Psoas muscle (tissue), 7 donors: ENCODE measurements at regions not wholly inside any gene's neighbourhood (a gene's known extent, or its start where the extent isn't known, plus 50 kb on each side); places are given as distances from the start of the nearest gene placed in this dataset.

ENCODE experiments used
- ATAC-seq, 4 donors: fragments of 200-7000 bp; cut with Tn5 transposase; one replicate each; pipeline ENCODE4 v1.9.1; 2020; ENCODE audit warnings: moderate library complexity in 3 of 4, mild to moderate bottlenecking in 2 of 4
- DNase-seq, 2 donors: peaks; one replicate each; pipeline ENCODE4 v3.0.0-alpha.2; 2020
- H3K27ac ChIP-seq: fragments of 200-600 bp; one replicate; pipeline ENCODE4 v1.8.0; 2022
- H3K27me3 ChIP-seq, 3 donors: fragments of 200-600 bp in 1 of 3; one replicate each; pipeline versions ENCODE4 v1.6.1 to v1.8.0; 2013 to 2022; ENCODE audit warnings: low read length in 2 of 3, mild to moderate bottlenecking in 2 of 3, moderate library complexity in 1 of 3; ENCODE audit not compliant: insufficient read depth in 3 of 3
- H3K36me3 ChIP-seq, 2 donors: fragments of 200-600 bp in 1 of 2; one replicate each; pipeline versions ENCODE4 v1.6.1 to v1.8.0; 2013 to 2022; ENCODE audit warnings: low read depth in 1 of 2, mild to moderate bottlenecking in 1 of 2, moderate library complexity in 1 of 2; ENCODE audit not compliant: insufficient read depth in 1 of 2
- H3K4me1 ChIP-seq: fragments of 200-600 bp; one replicate; pipeline ENCODE4 v1.8.0; 2022
- H3K4me3 ChIP-seq: fragments of 200-600 bp; one replicate; pipeline ENCODE4 v1.8.0; 2022; ENCODE audit warnings: mild to moderate bottlenecking
- H3K9me3 ChIP-seq: fragments of 200-600 bp; one replicate; pipeline ENCODE4 v1.8.0; 2022
- WGBS, 3 donors: extraction: QIAGEN DNeasy Blood & Tissue Kit; methylation state at CpG; one replicate each; pipeline versions ENCODE4 v1.1.6 to v1.1.7; 2013; 5-methylcytosine and 5-hydroxymethylcytosine counted together
- intact Hi-C, 2 donors: fragments of 100-400 bp; cut with DNase I; formaldehyde crosslinking; loops; one replicate each; pipeline versions ENCODE4 v1.11.0 to v1.14.2; 2022
- TF ChIP-seq, protein P1 (sequence below): fragments of 200-600 bp; IDR thresholded peaks from one replicate; pipeline ENCODE4 v1.8.0; 2022; ENCODE audit warnings: antibody characterized with exemption
- donor health status: healthy with polysubstance abuse.
- donor health status: DM: no; HTN: no; CAD: no; lungs with moderate emphysema.
- donor health status: Bipolar disorder and iron deficiency.
- donor health status: healthy.
- donor health status: DM: yes; HTN: yes; CAD: no.
- donor health status: DM: no; HTN: no; CAD: no.
- donor health status: DM: yes; HTN: yes; CAD: no.

DNA sequence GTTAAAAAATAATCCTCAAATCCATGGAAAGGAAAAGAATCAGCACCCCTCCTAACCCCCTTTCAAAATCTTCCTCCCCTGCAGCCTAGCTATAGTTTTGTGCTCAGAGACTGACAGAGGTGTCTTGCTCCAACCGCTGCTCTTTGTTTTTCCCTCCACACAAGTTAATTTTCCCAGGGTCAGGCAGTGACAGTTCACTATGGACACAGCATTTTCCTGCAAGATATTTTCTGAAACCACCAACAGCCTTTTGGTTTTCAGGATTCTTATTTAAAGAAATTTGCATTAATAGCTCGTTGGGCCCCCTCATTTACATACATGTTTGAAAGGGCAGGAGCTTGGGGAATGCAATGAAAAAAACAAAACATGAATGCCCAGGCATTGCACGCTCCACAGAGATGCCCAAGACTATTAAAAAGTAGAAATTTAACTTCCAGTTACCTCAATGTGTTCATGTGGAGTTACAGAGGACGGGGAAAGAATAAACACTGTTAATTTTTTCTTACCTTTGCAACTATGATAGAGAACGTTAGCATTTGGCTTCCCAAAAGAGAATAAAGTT, 71.4 kb upstream of the CXCR4 start:
- WGBS, 3 donors = 74 to 79% (median 74%) methylated on average over 5 of the region's 5 CpGs
- Histone ChIP-seq H3K4me3 (no peak overlapping the region), H3K4me1 (no peaks in the 10 kb centered on the region), H3K27ac (no peak overlapping the region), H3K9me3 (no peaks in the 10 kb centered on the region), H3K27me3 (no peaks in the 10 kb centered on the region), H3K36me3 (no peaks in the 10 kb centered on the region)
- DNase-seq (no peak), ATAC-seq (no peak)
- TF ChIP-seq, protein P1, sequence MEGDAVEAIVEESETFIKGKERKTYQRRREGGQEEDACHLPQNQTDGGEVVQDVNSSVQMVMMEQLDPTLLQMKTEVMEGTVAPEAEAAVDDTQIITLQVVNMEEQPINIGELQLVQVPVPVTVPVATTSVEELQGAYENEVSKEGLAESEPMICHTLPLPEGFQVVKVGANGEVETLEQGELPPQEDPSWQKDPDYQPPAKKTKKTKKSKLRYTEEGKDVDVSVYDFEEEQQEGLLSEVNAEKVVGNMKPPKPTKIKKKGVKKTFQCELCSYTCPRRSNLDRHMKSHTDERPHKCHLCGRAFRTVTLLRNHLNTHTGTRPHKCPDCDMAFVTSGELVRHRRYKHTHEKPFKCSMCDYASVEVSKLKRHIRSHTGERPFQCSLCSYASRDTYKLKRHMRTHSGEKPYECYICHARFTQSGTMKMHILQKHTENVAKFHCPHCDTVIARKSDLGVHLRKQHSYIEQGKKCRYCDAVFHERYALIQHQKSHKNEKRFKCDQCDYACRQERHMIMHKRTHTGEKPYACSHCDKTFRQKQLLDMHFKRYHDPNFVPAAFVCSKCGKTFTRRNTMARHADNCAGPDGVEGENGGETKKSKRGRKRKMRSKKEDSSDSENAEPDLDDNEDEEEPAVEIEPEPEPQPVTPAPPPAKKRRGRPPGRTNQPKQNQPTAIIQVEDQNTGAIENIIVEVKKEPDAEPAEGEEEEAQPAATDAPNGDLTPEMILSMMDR = no peak
- intact Hi-C loops = no loop called here

DNA sequence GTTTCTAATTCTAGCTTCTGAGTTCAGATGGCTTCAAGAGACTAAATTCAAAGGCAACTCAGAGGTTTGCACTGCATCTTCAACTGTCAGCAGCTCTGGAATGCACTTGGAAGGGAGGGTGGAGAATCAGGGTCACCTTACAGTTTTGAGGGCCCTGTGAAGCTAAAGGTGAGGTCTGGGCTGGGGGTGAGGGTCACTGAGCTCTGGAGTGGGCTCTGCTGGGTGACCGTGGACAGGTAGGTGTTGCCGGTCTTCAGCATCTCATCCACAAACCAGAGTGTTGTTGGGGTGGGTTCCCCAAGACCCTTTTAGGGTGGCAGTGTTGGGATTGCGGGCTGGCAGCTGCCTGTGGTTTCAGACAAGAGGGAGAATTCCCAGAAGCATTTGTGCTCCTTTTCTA, 70.1 kb upstream of the CXCR4 start:
- ATAC-seq = no peak
- DNase-seq = no peak
- intact Hi-C loops = no loop called here
- H3K27ac ChIP-seq = no peak overlapping the region
- TF ChIP-seq, protein P1 = no peak
- H3K4me3 ChIP-seq = no peak overlapping the region
- no peaks in the 10 kb centered on the region for H3K4me1 ChIP-seq
- whole genome bisulfite sequencing, 3 donors = 93 to 97% (median 95%) methylated on average over 3 of the region's 3 CpGs
- no peaks in the 10 kb centered on the region for H3K9me3 ChIP-seq
- no peaks in the 10 kb centered on the region for H3K36me3 ChIP-seq
- no peaks in the 10 kb centered on the region for H3K27me3 ChIP-seq

DNA sequence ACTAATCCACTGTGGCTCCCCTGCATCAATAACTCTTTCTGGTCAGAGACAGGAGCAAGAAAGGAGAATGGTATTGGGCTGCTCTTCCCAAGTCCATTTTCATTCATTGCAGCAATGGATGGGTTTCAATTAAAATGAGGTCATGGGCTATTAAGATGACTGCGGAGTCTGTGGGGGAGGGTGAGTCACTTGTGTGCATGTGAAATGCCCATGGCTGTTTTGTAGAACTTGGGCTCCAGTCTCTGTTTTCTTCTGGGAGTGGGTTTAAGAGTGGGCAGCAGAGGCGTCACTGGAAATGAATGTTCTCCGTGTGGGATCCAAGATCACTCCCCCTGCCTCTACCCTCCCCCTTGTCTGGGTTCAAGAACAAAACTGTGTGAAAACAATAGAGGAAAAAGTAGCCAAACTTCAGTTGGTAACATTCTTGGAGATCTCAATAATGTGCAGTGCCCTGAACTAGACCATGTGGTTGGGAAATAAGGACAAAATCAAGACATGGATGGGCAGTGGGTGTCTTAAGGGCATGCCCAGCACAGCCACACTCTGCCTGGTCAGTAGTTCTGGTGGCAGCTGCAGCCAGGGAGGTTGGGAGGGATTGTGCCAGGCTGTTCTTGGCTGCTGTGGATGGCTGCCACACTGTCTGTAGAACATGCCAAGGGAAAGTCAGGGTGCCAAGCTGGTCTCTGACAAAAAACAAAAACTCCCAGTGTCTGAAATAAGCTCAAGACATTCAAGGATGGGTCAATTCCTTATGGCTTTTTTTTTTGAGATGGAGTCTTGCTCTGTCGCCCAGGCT, 68.2 kb upstream of the CXCR4 start:
- TF ChIP-seq, protein P1 = no peak
- ATAC-seq (peak in 1 of 4 donors; percentile 41), DNase-seq (no peak)
- Histone ChIP-seq H3K4me1 (no peaks in the 10 kb centered on the region), H3K27me3 (no peaks in the 10 kb centered on the region), H3K36me3 (no peaks in the 10 kb centered on the region), H3K4me3 (no peak overlapping the region), H3K9me3 (no peaks in the 10 kb centered on the region), H3K27ac (no peak overlapping the region)
- intact Hi-C loops = no loop called here
- 35 to 65% (median 46%) methylated on average over 4 of the region's 4 CpGs for WGBS, 3 donors

DNA sequence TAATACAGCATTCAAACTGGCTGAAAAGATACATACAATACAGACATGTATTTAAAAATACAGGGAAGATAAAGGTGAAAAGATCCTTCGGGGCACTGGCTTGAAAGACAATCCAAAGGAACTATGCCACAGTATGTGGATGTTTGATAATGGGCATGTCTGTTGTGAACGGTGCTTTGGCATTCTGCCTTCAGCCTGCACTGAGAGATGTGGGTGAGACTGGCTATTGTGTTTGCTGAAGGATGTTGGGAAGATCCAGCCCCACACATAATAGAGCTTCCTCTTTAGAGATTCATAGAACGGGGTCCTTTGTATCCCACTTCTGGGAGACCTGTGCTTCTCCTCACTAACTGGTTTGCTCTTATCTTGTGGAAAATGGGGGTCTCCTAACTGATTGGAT, 65.1 kb upstream of the CXCR4 start:
- Histone ChIP-seq H3K4me3 (no peak overlapping the region), H3K36me3 (no peaks in the 10 kb centered on the region), H3K27me3 (no peaks in the 10 kb centered on the region), H3K27ac (no peak overlapping the region), H3K9me3 (no peaks in the 10 kb centered on the region), H3K4me1 (no peaks in the 10 kb centered on the region)
- no peak for ATAC-seq
- DNase-seq = no peak
- TF ChIP-seq, protein P1 = no peak
- WGBS, 3 donors = 30 to 40% (median 39%) methylated on average over 3 of the region's 3 CpGs
- intact Hi-C loops = no loop called here
